Peyer's patch (tissue), 4 donors: ENCODE measurements at regions not wholly inside any gene's neighbourhood (a gene's known extent, or its start where the extent isn't known, plus 50 kb on each side); places are given as distances from the start of the nearest gene placed in this dataset.

Experiments
- DNase-seq, 3 donors: peaks; one replicate each; pipeline ENCODE4 v3.0.0-alpha.2; 2017 to 2019
- H3K27ac ChIP-seq, 4 donors: fragments of 200-600 bp; sonication (generic); one replicate each; pipeline ENCODE4 v1.5.1; 2016 to 2019
- H3K27me3 ChIP-seq, 2 donors: fragments of 200-600 bp; sonication (generic); one replicate each; pipeline ENCODE4 v1.5.1; 2019
- H3K36me3 ChIP-seq, 3 donors: fragments of 200-600 bp; sonication (generic); one replicate each; pipeline ENCODE4 v1.5.1; 2016 to 2019
- H3K4me1 ChIP-seq, 4 donors: fragments of 200-600 bp; sonication (generic); one replicate each; pipeline ENCODE4 v1.5.1; 2016 to 2019
- H3K4me3 ChIP-seq, 4 donors: fragments of 200-600 bp; sonication (generic); 1 replicate in 3 of 4; 2 replicates in 1 of 4; pipeline ENCODE4 v1.5.1; 2016 to 2019; ENCODE audit warnings: mild to moderate bottlenecking in 1 of 4
- H3K9me3 ChIP-seq, 4 donors: fragments of 200-600 bp; sonication (generic); one replicate each; pipeline ENCODE4 v1.5.1; 2016 to 2019; ENCODE audit warnings: mild to moderate bottlenecking in 1 of 4
- POLR2A ChIP-seq, 2 donors: fragments of 450-650 bp; IDR thresholded peaks; one replicate each; pipeline ENCODE4 v1.5.1; 2017; ENCODE audit warnings: antibody characterized with exemption in 2 of 2, mild to moderate bottlenecking in 2 of 2, moderate library complexity in 2 of 2
- TF ChIP-seq, protein P1 (sequence below), 6 experiments: fragments of 450-650 bp in 4 of 6; fragments of 200-600 bp in 2 of 6; sonication (generic) in 1 of 6; IDR thresholded peaks; one replicate each; pipeline ENCODE4 v1.5.1; 2017 to 2019; ENCODE audit warnings: antibody characterized with exemption in 6 of 6, mild to moderate bottlenecking in 3 of 6, moderate library complexity in 1 of 6

DNA sequence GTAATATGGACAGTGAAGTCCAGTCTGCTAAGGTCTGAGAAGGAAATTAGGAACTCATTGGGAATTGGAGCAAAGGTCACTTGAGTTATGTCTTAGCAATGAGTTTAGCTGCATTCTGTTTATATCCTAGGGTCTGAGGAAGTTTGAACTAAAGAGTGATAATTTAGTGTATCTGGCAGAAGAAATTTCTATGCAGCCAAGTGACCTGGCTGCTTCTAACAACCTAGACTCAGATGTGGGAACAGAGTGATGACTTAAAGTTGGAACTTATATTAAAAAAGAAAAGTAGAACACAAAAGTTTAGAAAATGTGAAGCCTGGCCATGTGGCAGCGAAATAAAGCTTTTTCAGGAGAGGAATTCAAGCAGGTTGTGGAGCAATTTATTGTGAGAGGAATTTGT is 106.2 kb downstream of the PRDM9 start:
- no peak for DNase-seq
- Histone ChIP-seq H3K9me3 (no peaks in the 10 kb centered on the region), H3K4me3 (no peak overlapping the region), H3K36me3 (no peaks in the 10 kb centered on the region), H3K27me3 (no peaks in the 10 kb centered on the region), H3K4me1 (no peaks in the 10 kb centered on the region), H3K27ac (no peak overlapping the region)
- TF ChIP-seq, protein P1, sequence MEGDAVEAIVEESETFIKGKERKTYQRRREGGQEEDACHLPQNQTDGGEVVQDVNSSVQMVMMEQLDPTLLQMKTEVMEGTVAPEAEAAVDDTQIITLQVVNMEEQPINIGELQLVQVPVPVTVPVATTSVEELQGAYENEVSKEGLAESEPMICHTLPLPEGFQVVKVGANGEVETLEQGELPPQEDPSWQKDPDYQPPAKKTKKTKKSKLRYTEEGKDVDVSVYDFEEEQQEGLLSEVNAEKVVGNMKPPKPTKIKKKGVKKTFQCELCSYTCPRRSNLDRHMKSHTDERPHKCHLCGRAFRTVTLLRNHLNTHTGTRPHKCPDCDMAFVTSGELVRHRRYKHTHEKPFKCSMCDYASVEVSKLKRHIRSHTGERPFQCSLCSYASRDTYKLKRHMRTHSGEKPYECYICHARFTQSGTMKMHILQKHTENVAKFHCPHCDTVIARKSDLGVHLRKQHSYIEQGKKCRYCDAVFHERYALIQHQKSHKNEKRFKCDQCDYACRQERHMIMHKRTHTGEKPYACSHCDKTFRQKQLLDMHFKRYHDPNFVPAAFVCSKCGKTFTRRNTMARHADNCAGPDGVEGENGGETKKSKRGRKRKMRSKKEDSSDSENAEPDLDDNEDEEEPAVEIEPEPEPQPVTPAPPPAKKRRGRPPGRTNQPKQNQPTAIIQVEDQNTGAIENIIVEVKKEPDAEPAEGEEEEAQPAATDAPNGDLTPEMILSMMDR (IDR thresholded peaks at IDR 0.05): no peak
- TF ChIP-seq POLR2A (IDR thresholded peaks at IDR 0.05): no peak

DNA sequence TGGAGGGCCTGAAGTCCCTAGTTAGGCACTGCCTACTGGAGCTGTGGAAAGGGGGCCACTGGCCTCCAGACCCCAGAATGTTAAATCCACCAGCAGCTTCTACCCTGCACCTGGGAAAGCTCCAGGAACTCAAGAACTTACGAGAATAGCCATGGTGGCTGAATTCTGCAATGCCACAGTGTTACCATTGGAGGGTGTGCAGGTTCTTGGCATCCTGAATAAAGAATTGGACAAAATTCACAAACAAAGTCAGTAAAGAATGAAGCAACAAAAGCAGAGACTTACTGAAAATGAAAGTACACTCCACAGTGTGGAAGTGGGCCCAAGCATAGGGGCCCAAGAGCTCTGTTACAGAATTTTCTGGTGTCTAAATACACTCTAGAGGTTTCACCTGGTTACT is 107.0 kb downstream of the PRDM9 start:
- no peak for DNase-seq
- no peak overlapping the region for H3K27ac ChIP-seq
- H3K27me3 ChIP-seq: no peaks in the 10 kb centered on the region
- TF ChIP-seq, protein P1 (IDR thresholded peaks at IDR 0.05): no peak
- no peak for TF ChIP-seq POLR2A (IDR thresholded peaks at IDR 0.05)
- H3K4me3 ChIP-seq: no peak overlapping the region
- H3K36me3 ChIP-seq: no peaks in the 10 kb centered on the region
- H3K4me1 ChIP-seq: no peaks in the 10 kb centered on the region
- H3K9me3 ChIP-seq: no peaks in the 10 kb centered on the region

DNA sequence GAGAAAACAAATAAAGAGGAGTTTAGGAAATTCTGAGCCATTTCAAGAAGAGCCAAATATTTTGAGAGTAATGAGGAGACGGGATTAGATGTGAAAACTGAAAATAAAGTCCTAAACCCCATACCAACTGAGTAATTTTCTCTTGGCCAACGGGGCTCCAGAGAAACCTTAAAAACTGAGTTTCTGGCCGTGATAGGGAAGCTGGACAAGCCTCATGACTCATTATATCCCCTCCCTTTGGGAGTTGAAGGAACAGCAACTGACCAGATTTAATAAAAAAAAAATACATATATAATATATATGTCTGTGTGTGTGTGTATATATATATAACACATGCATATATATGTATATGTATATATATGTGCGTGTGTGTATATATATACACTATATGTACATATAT is 119.6 kb downstream of the PRDM9 start:
- Histone ChIP-seq H3K4me1 (no peaks in the 10 kb centered on the region), H3K9me3 (no peaks in the 10 kb centered on the region), H3K4me3 (no peak overlapping the region), H3K27me3 (no peaks in the 10 kb centered on the region), H3K36me3 (no peaks in the 10 kb centered on the region), H3K27ac (no peak overlapping the region)
- DNase-seq: no peak
- TF ChIP-seq POLR2A (IDR thresholded peaks at IDR 0.05): no peak
- TF ChIP-seq, protein P1 (IDR thresholded peaks at IDR 0.05): no peak

DNA sequence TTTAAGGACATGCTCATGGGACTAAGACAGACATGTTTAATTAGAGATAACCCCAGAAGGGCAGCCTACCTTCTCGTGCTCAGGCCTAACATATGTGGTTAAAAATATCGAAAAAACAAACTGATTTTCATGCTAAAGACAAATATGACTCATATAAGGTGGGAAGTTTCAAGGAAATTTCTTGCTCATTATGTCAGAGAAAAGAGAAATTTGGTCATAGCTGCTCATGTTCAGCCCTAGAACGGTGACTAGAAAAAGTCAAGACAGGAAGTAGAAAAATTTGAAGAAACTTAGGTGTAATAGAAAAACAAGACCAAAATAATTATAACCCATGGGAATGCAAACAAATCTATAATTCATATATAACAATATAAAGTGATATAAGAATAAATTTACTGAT is 120.6 kb downstream of the PRDM9 start:
- Histone ChIP-seq H3K27ac (no peak overlapping the region), H3K27me3 (no peaks in the 10 kb centered on the region), H3K36me3 (no peaks in the 10 kb centered on the region), H3K4me3 (no peak overlapping the region), H3K9me3 (no peaks in the 10 kb centered on the region), H3K4me1 (no peaks in the 10 kb centered on the region)
- TF ChIP-seq POLR2A (IDR thresholded peaks at IDR 0.05): no peak
- TF ChIP-seq, protein P1 (IDR thresholded peaks at IDR 0.05): no peak
- DNase-seq: no peak

DNA sequence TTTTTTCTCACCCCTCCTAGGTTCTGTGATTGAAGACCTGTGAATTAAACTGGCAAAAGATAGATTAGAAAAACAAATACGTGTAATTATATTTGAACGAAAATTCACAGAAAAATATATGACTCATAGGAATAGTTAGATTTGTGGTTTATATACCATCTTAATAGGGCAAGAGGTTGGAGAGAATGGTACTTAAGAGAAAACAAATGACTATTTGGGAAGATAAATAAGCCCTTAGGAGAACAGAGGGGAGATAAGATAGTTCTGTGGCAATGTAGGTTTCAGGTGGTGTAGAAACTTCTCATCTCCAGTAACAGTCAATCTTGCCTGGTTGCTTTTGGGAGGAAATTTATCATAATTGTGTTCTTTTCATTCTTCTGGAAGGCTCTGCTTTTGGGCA is 122.0 kb downstream of the PRDM9 start:
- TF ChIP-seq, protein P1 (IDR thresholded peaks at IDR 0.05): no peak
- TF ChIP-seq POLR2A (IDR thresholded peaks at IDR 0.05): no peak
- H3K4me1 ChIP-seq: no peaks in the 10 kb centered on the region
- no peak overlapping the region for H3K4me3 ChIP-seq
- no peaks in the 10 kb centered on the region for H3K36me3 ChIP-seq
- no peaks in the 10 kb centered on the region for H3K9me3 ChIP-seq
- DNase-seq: no peak
- H3K27ac ChIP-seq: no peak overlapping the region
- H3K27me3 ChIP-seq: no peaks in the 10 kb centered on the region
